ENCODE measurements at regions not wholly inside any gene's neighbourhood (a gene's known extent, or its start where the extent isn't known, plus 50 kb on each side); places are given as distances from the start of the nearest gene placed in this dataset.
A peak's percentile ranks its signal among the peaks of the same experiment; 100 is the strongest.

DNA sequence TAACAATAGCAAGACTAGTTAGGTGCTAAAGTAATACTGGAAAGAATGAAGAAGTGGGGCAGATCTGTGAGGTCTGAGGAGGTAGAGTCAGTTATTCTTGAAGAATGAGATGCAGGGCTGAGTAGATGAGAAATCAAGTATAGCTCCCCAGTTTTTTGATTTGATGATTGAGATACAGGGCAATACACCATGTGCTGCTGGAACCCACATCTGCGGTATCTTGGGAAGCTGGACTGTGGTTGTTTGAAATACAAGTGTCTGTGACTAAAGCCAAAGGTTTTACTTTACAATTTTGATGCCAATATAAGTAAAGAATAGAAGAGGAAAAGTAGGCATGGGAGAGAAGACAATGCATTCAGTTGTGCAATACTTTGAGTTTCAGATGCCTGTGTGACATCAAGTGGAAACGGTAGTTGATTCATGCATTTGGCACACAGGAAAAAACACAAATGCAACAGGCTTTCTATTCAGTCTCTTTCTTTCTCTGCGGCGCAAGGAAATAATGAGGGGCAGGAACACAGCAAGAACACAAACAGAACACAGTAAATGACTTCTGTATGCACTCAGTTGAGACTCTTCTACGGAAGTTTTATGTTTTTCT, 190.2 kb upstream of the SLC38A2 start:
- TF ChIP-seq, protein P1, sequence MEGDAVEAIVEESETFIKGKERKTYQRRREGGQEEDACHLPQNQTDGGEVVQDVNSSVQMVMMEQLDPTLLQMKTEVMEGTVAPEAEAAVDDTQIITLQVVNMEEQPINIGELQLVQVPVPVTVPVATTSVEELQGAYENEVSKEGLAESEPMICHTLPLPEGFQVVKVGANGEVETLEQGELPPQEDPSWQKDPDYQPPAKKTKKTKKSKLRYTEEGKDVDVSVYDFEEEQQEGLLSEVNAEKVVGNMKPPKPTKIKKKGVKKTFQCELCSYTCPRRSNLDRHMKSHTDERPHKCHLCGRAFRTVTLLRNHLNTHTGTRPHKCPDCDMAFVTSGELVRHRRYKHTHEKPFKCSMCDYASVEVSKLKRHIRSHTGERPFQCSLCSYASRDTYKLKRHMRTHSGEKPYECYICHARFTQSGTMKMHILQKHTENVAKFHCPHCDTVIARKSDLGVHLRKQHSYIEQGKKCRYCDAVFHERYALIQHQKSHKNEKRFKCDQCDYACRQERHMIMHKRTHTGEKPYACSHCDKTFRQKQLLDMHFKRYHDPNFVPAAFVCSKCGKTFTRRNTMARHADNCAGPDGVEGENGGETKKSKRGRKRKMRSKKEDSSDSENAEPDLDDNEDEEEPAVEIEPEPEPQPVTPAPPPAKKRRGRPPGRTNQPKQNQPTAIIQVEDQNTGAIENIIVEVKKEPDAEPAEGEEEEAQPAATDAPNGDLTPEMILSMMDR (IDR thresholded peaks at IDR 0.05; ENCODE audit: low read depth, low read length) = no peak
- TF ChIP-seq POLR2A (IDR thresholded peaks at IDR 0.05; ENCODE audit: extremely low read depth, insufficient read length) (no peak), MYC (IDR thresholded peaks at IDR 0.05; ENCODE audit: low read depth, low read length) (peak; percentile 80)
- TF ChIP-seq, protein P2, sequence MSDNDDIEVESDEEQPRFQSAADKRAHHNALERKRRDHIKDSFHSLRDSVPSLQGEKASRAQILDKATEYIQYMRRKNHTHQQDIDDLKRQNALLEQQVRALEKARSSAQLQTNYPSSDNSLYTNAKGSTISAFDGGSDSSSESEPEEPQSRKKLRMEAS (IDR thresholded peaks at IDR 0.05; ENCODE audit: low read depth, low read length) = peak; percentile 64; the same call in 1 of the 2 replicates

Measured in NB4 (cell line).